SK-N-SH (cell line): ENCODE measurements at regions not wholly inside any gene's neighbourhood (a gene's known extent, or its start where the extent isn't known, plus 50 kb on each side); places are given as distances from the start of the nearest gene placed in this dataset.

Experiments used
- CTCF ChIA-PET: fragments of 300-600, 350-600 bp; formaldehyde crosslinking; extraction: SDS; loops from one replicate; lab custom pipeline; 2021; lab: Yijun Ruan, JAX
- POLR2A ChIA-PET: fragments of 350-600 bp; sonication (Branson Sonifier 250); formaldehyde crosslinking; extraction: SDS; loops from one replicate; lab custom pipeline; 2020; ENCODE audit warnings: antibody characterized with exemption, inconsistent platforms; lab: Yijun Ruan, JAX
- DNase-seq: peaks from one replicate; pipeline ENCODE4 v3.0.0; 2012
- H2AFZ ChIP-seq: fragments of 200-600 bp; sonication (generic); 2 replicates; pipeline ENCODE4 v1.8.1; 2016; ENCODE audit warnings: antibody characterized with exemption, mild to moderate bottlenecking, low read depth
- H3F3A ChIP-seq: fragments of 200-600 bp; sonication (generic); replicated peaks from 2 replicates; pipeline ENCODE3; 2016; ENCODE audit warnings: antibody characterized with exemption, mild to moderate bottlenecking; ENCODE audit not compliant: insufficient read depth
- H3K27ac ChIP-seq, 2 experiments: fragments of 200-500 bp in 1 of 2; fragments of 200-600 bp in 1 of 2; sonication (Bioruptor generic) in 1 of 2; sonication (generic), shearing (Covaris generic) in 1 of 2; 2 replicates each; pipeline versions ENCODE4 v1.5.1 to v1.6.1; 2014 to 2016; ENCODE audit warnings: low read depth in 2 of 2, inconsistent platforms in 1 of 2, low read length in 1 of 2, mild to moderate bottlenecking in 1 of 2, mixed read lengths in 1 of 2
- H3K27me3 ChIP-seq: fragments of 200-600 bp; sonication (generic), shearing (Covaris generic); 2 replicates; pipeline ENCODE4 v1.6.1; 2016; ENCODE audit warnings: mixed run types; ENCODE audit not compliant: insufficient read depth
- H3K36me3 ChIP-seq, 2 experiments: fragments of 200-500 bp in 1 of 2; fragments of 200-600 bp in 1 of 2; sonication (Bioruptor generic) in 1 of 2; sonication (generic) in 1 of 2; replicated peaks in 1 of 2; 2 replicates each; pipeline versions ENCODE3 to v1.5.1; 2014 to 2016; ENCODE audit warnings: low read length in 1 of 2, mild to moderate bottlenecking in 1 of 2; ENCODE audit not compliant: insufficient read depth in 2 of 2, control insufficient read depth in 1 of 2
- H3K4me1 ChIP-seq, 2 experiments: fragments of 200-500 bp in 1 of 2; fragments of 200-600 bp in 1 of 2; sonication (Bioruptor generic) in 1 of 2; sonication (generic), shearing (Covaris generic) in 1 of 2; 2 replicates each; pipeline versions ENCODE4 v1.5.1 to v1.6.1; 2014 to 2016; ENCODE audit warnings: low read depth in 1 of 2, low read length in 1 of 2, mixed run types in 1 of 2; ENCODE audit not compliant: insufficient read depth in 2 of 2, control insufficient read depth in 1 of 2
- H3K4me2 ChIP-seq: fragments of 200-600 bp; sonication (generic), shearing (Covaris generic); 2 replicates; pipeline ENCODE4 v1.6.1; 2017; ENCODE audit warnings: mixed run types
- H3K4me3 ChIP-seq, 2 experiments: fragments of 200-500 bp in 1 of 2; fragments of 200-600 bp in 1 of 2; sonication (Bioruptor generic) in 1 of 2; sonication (generic), shearing (Covaris generic) in 1 of 2; 2 replicates each; pipeline versions ENCODE4 v1.5.1 to v1.8.1; 2014 to 2016; ENCODE audit warnings: low read depth in 2 of 2, inconsistent platforms in 1 of 2, low read length in 1 of 2, mild to moderate bottlenecking in 1 of 2, mixed read lengths in 1 of 2, moderate library complexity in 1 of 2
- H3K79me2 ChIP-seq: fragments of 200-600 bp; sonication (generic); 2 replicates; pipeline ENCODE4 v1.8.1; 2017; ENCODE audit warnings: mild to moderate bottlenecking; ENCODE audit not compliant: insufficient read depth
- H3K9ac ChIP-seq: fragments of 200-600 bp; sonication (generic); 2 replicates; pipeline ENCODE4 v1.6.1; 2017; ENCODE audit warnings: mixed run types
- H3K9me2 ChIP-seq: fragments of 200-600 bp; sonication (generic); 2 replicates; pipeline ENCODE4 v1.6.1; 2017; ENCODE audit warnings: mixed run types
- H3K9me3 ChIP-seq: fragments of 200-600 bp; sonication (generic); 2 replicates; pipeline ENCODE4 v1.6.1; 2017; ENCODE audit warnings: mixed run types, mild to moderate bottlenecking, moderate library complexity
- H4K20me1 ChIP-seq: fragments of 200-600 bp; sonication (generic); 2 replicates; pipeline ENCODE4 v1.6.1; 2017; ENCODE audit warnings: mild to moderate bottlenecking, mixed run types; ENCODE audit not compliant: insufficient read depth
- CHD2 ChIP-seq: fragments of 150-350 bp; IDR thresholded peaks from 2 replicates; pipeline ENCODE4 v1.6.1; 2018; ENCODE audit warnings: low read length; ENCODE audit not compliant: partially characterized antibody
- ELF1 ChIP-seq: IDR thresholded peaks from 2 replicates; pipeline ENCODE4 v1.4.0; 2012
- EP300 ChIP-seq, 2 experiments: IDR thresholded peaks; 2 replicates each; pipeline versions ENCODE4 v1.4.0 to v1.6.1; 2012; ENCODE audit warnings: borderline replicate concordance in 1 of 2, low read depth in 1 of 2, low read length in 1 of 2
- EZH2phosphoT487 ChIP-seq: fragments of 200-600 bp; sonication (generic); IDR thresholded peaks from 2 replicates; pipeline ENCODE4 v1.6.1; 2017; ENCODE audit warnings: low read depth, mixed run types, mild to moderate bottlenecking, antibody characterized with exemption, moderate library complexity, borderline replicate concordance
- FOXJ3 ChIP-seq: sonication (generic); formaldehyde crosslinking; IDR thresholded peaks from 2 replicates; pipeline ENCODE4 v1.5.1; 2020; ENCODE audit warnings: mild to moderate bottlenecking, missing genetic modification reagents
- FOXM1 ChIP-seq: IDR thresholded peaks from 2 replicates; pipeline ENCODE4 v1.4.0; 2012; ENCODE audit warnings: low read depth, mild to moderate bottlenecking
- MXI1 ChIP-seq: IDR thresholded peaks from 2 replicates; pipeline ENCODE4 v1.6.1; 2012; ENCODE audit warnings: mild to moderate bottlenecking, low read depth, low read length, improper control_type of control experiment
- POLR2AphosphoS5 ChIP-seq: IDR thresholded peaks from 2 replicates; pipeline ENCODE4 v1.6.1; 2012; ENCODE audit warnings: low read depth, low read length
- RFX5 ChIP-seq: IDR thresholded peaks from 2 replicates; pipeline ENCODE4 v1.6.1; 2012; ENCODE audit warnings: mild to moderate bottlenecking, improper control_type of control experiment, low read length
- RXRA ChIP-seq: IDR thresholded peaks from 2 replicates; pipeline ENCODE4 v1.4.0; 2012; ENCODE audit warnings: low read depth, mild to moderate bottlenecking, borderline replicate concordance
- SIN3A ChIP-seq: IDR thresholded peaks from 2 replicates; pipeline ENCODE4 v1.6.1; 2012; ENCODE audit warnings: low read depth, mild to moderate bottlenecking, low read length, moderate library complexity, borderline replicate concordance
- SMC3 ChIP-seq: IDR thresholded peaks from 2 replicates; pipeline ENCODE4 v1.6.1; 2012; ENCODE audit warnings: low read depth, low read length, improper control_type of control experiment
- TAF1 ChIP-seq: IDR thresholded peaks from 2 replicates; pipeline ENCODE4 v1.6.1; 2012; ENCODE audit warnings: low read depth, mild to moderate bottlenecking, low read length, moderate library complexity, borderline replicate concordance
- TEAD4 ChIP-seq: IDR thresholded peaks from 2 replicates; pipeline ENCODE4 v1.4.0; 2012; ENCODE audit warnings: mild to moderate bottlenecking, borderline replicate concordance; ENCODE audit not compliant: insufficient read depth
- YY1 ChIP-seq: IDR thresholded peaks from 2 replicates; pipeline ENCODE4 v1.4.0; 2012; ENCODE audit warnings: low read depth, mild to moderate bottlenecking
- WGBS: methylation state at CpG from one replicate; pipeline ENCODE4 v1.1.6; 2017; ENCODE audit warnings: low lambda C conversion rate; 5-methylcytosine and 5-hydroxymethylcytosine counted together
- TF ChIP-seq, protein P1 (sequence below): IDR thresholded peaks from 2 replicates; pipeline ENCODE4 v1.6.1; 2012; ENCODE audit warnings: mild to moderate bottlenecking, low read depth, low read length, moderate library complexity
- TF ChIP-seq, protein P2 (sequence below): IDR thresholded peaks from 2 replicates; pipeline ENCODE4; 2012
- TF ChIP-seq, protein P3 (sequence below): IDR thresholded peaks from 2 replicates; pipeline ENCODE4 v1.4.0; 2012; ENCODE audit warnings: low read depth, borderline replicate concordance

DNA sequence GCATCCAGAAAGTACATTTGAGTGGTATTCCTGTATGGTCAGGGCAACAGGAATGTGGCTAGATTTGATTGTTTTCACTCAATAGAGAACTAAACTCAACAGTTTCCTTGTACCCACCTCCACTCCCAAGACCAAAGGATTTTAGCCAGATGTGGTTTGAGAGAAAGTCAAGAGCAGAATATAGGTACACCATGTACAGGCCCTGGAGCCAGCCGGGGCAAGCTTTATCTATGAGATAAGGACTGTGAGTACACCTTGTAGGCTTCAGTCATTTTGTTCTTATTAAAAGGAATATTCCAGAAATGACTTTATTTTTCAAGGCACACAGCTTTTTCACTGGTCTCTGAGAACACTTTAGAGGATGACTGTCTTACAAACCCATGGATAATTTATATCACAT lies 192.4 kb upstream of the JUN start:
- Histone ChIP-seq H3K9me3 (no peaks in the 10 kb centered on the region), H2AFZ (no peak overlapping the region), H3K9me2 (no peaks in the 10 kb centered on the region), H3F3A (no peaks in the 10 kb centered on the region), H3K4me3 (no peak overlapping the region), H3K27ac (no peak overlapping the region), H3K27me3 (no peaks in the 10 kb centered on the region), H3K36me3 (no peaks in the 10 kb centered on the region), H4K20me1 (no peaks in the 10 kb centered on the region), H3K4me2 (no peak overlapping the region), H3K79me2 (no peaks in the 10 kb centered on the region), H3K4me1 (peaks cover 0 to 6% of the 10 kb centered on the region in 2 experiments; a peak in 2 of 4 replicates), H3K9ac (no peak overlapping the region)
- TF ChIP-seq FOXJ3 (CRISPR knock-in tag) (no peak), YY1 (no peak), POLR2AphosphoS5 (no peak), TAF1 (no peak), CHD2 (no peak), RXRA (no peak), EZH2phosphoT487 (no peak), ELF1 (no peak), SIN3A (no peak), FOXM1 (no peak), EP300 (IDR thresholded peaks at IDR 0.05; ENCODE audit: borderline replicate concordance in 1 of 2, low read depth in 1 of 2, low read length in 1 of 2) (no peak), MXI1 (no peak)
- TF ChIP-seq, protein P1, sequence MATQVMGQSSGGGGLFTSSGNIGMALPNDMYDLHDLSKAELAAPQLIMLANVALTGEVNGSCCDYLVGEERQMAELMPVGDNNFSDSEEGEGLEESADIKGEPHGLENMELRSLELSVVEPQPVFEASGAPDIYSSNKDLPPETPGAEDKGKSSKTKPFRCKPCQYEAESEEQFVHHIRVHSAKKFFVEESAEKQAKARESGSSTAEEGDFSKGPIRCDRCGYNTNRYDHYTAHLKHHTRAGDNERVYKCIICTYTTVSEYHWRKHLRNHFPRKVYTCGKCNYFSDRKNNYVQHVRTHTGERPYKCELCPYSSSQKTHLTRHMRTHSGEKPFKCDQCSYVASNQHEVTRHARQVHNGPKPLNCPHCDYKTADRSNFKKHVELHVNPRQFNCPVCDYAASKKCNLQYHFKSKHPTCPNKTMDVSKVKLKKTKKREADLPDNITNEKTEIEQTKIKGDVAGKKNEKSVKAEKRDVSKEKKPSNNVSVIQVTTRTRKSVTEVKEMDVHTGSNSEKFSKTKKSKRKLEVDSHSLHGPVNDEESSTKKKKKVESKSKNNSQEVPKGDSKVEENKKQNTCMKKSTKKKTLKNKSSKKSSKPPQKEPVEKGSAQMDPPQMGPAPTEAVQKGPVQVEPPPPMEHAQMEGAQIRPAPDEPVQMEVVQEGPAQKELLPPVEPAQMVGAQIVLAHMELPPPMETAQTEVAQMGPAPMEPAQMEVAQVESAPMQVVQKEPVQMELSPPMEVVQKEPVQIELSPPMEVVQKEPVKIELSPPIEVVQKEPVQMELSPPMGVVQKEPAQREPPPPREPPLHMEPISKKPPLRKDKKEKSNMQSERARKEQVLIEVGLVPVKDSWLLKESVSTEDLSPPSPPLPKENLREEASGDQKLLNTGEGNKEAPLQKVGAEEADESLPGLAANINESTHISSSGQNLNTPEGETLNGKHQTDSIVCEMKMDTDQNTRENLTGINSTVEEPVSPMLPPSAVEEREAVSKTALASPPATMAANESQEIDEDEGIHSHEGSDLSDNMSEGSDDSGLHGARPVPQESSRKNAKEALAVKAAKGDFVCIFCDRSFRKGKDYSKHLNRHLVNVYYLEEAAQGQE = no peak
- TF ChIP-seq, protein P2, sequence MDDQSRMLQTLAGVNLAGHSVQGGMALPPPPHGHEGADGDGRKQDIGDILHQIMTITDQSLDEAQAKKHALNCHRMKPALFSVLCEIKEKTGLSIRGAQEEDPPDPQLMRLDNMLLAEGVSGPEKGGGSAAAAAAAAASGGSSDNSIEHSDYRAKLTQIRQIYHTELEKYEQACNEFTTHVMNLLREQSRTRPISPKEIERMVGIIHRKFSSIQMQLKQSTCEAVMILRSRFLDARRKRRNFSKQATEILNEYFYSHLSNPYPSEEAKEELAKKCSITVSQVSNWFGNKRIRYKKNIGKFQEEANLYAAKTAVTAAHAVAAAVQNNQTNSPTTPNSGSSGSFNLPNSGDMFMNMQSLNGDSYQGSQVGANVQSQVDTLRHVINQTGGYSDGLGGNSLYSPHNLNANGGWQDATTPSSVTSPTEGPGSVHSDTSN = no peak
- POLR2A ChIA-PET = no interaction called here
- 83% methylated on average over 1 of the region's 1 CpG for WGBS
- CTCF ChIA-PET = no interaction called here
- DNase-seq = no peak

DNA sequence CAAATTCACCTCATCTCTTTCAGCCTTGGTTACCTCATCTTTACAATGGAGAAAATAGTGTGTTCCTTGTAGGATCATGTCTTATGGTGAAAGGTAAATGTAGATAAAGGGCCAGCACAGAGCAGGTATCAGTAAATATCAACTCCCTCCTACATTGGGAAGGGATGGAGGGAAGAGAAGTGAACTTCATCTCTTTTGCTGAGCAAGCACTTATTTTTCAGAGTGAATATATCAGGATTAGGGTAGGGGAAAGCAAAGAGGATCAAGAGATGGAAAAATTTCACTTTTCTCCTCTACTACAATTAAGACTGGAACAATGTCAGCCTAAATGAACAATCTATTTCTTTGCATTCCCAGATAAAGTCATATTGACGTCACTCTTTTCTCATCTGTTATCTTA lies 193.8 kb upstream of the JUN start:
- no peaks in the 10 kb centered on the region for H3K9me2 ChIP-seq
- no peaks in the 10 kb centered on the region for H4K20me1 ChIP-seq
- no peaks in the 10 kb centered on the region for H3K79me2 ChIP-seq
- no peaks in the 10 kb centered on the region for H3K36me3 ChIP-seq
- no peak overlapping the region for H3K9ac ChIP-seq
- ChIA-PET CTCF (no interaction called here), POLR2A (no interaction called here)
- no peak overlapping the region for H3K4me2 ChIP-seq
- no peak overlapping the region for H3K27ac ChIP-seq
- no peak for DNase-seq
- H3K9me3 ChIP-seq = no peaks in the 10 kb centered on the region
- H3K27me3 ChIP-seq = no peaks in the 10 kb centered on the region
- peaks cover 0 to 6% of the 10 kb centered on the region in 2 experiments; a peak in 2 of 4 replicates for H3K4me1 ChIP-seq
- no peaks in the 10 kb centered on the region for H3F3A ChIP-seq
- WGBS = 97% methylated on average over 1 of the region's 1 CpG
- H3K4me3 ChIP-seq = no peak overlapping the region
- H2AFZ ChIP-seq = no peak overlapping the region
- TF ChIP-seq, protein P3, sequence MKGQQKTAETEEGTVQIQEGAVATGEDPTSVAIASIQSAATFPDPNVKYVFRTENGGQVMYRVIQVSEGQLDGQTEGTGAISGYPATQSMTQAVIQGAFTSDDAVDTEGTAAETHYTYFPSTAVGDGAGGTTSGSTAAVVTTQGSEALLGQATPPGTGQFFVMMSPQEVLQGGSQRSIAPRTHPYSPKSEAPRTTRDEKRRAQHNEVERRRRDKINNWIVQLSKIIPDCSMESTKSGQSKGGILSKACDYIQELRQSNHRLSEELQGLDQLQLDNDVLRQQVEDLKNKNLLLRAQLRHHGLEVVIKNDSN = no peak
- TF ChIP-seq POLR2AphosphoS5 = no peak
- TF ChIP-seq SMC3 = no peak
- TF ChIP-seq, protein P1 = no peak
- no peak for TF ChIP-seq TAF1
- TF ChIP-seq RFX5 = no peak
- TF ChIP-seq, protein P2 = no peak
- TF ChIP-seq TEAD4 = no peak
- no peak for TF ChIP-seq ELF1
- TF ChIP-seq MXI1 = no peak
- no peak for TF ChIP-seq FOXM1
